ENCODE measurements at regions not wholly inside any gene's neighbourhood (a gene's known extent, or its start where the extent isn't known, plus 50 kb on each side); places are given as distances from the start of the nearest gene placed in this dataset.

DNA sequence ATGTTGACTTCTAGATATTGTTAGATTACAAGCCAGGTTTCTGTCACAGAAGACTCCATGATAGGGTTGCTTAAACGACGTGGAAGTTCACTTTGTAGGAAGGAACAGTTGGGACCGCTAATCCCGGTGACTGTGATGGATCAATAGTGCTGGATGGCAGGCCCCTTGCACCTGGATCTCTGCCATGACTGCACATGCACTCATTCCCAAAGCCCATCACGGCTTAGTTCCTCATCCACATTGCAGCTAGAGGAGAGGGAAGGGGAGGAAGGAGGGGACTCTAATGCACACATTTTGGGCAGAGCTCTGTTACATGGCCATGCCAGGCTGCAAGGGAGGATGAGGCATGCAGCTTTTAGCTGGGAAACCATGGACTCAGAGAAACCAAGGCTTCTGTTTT, 773.7 kb upstream of the RAB6C start:
- Histone ChIP-seq H3K36me3 (ENCODE audit: insufficient read depth in 1 of 2, low read depth in 1 of 2) (no peaks in the 10 kb centered on the region), H3K9me3 (no peaks in the 10 kb centered on the region), H3K4me1 (no peaks in the 10 kb centered on the region), H3K27ac (no peak overlapping the region), H3K4me3 (no peak overlapping the region), H3K27me3 (ENCODE audit: insufficient read depth in 3 of 3, low read length in 2 of 3) (no peaks in the 10 kb centered on the region)
- TF ChIP-seq, protein P1, sequence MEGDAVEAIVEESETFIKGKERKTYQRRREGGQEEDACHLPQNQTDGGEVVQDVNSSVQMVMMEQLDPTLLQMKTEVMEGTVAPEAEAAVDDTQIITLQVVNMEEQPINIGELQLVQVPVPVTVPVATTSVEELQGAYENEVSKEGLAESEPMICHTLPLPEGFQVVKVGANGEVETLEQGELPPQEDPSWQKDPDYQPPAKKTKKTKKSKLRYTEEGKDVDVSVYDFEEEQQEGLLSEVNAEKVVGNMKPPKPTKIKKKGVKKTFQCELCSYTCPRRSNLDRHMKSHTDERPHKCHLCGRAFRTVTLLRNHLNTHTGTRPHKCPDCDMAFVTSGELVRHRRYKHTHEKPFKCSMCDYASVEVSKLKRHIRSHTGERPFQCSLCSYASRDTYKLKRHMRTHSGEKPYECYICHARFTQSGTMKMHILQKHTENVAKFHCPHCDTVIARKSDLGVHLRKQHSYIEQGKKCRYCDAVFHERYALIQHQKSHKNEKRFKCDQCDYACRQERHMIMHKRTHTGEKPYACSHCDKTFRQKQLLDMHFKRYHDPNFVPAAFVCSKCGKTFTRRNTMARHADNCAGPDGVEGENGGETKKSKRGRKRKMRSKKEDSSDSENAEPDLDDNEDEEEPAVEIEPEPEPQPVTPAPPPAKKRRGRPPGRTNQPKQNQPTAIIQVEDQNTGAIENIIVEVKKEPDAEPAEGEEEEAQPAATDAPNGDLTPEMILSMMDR (IDR thresholded peaks at IDR 0.05) = no peak
- no peak for DNase-seq
- ATAC-seq = no peak
- 35 to 46% (median 41%) methylated on average over 5 of the region's 5 CpGs for WGBS, 3 donors
- intact Hi-C loops (cut with DNase I) = no loop called here

DNA sequence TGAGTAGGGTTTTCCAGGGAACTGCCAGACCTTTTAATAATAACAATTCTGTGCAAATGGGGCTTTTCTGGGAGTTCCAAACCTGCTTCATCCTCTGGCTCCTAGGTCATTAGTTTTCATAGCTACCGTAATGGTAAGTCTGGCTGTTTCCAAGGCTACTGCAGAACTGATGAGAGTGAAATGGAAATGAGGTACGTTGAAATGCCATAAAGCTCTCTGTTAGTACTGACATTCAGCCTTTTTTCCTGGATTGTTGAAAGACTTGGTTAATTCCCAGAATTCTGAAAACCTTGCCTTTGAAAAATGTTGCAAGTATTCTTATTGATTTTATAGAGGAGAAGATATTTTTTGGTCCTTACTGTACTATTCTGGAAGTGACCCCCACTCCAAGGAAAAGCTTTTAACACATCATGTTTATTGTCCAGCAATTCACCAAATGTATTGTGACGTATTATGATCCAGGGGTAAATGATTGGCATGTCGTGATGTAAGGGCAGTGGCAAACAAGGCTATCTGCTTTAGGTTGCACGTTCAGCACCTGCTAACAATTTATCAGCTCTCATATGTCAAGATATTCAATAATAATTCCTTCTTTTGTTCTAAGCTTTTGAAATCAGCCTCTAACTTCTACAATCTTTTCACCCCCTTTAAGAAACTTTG, 767.0 kb upstream of the RAB6C start:
- 63 to 73% (median 69%) methylated on average over 5 of the region's 5 CpGs for WGBS, 3 donors
- no peaks in the 10 kb centered on the region for H3K27me3 ChIP-seq (ENCODE audit: insufficient read depth in 3 of 3, low read length in 2 of 3)
- intact Hi-C loops (cut with DNase I) = no loop called here
- DNase-seq = no peak
- no peak for ATAC-seq
- H3K27ac ChIP-seq = no peak overlapping the region
- H3K9me3 ChIP-seq = no peaks in the 10 kb centered on the region
- no peak overlapping the region for H3K4me3 ChIP-seq
- no peaks in the 10 kb centered on the region for H3K36me3 ChIP-seq (ENCODE audit: insufficient read depth in 1 of 2, low read depth in 1 of 2)
- H3K4me1 ChIP-seq = no peaks in the 10 kb centered on the region
- TF ChIP-seq, protein P1 (IDR thresholded peaks at IDR 0.05) = no peak

DNA sequence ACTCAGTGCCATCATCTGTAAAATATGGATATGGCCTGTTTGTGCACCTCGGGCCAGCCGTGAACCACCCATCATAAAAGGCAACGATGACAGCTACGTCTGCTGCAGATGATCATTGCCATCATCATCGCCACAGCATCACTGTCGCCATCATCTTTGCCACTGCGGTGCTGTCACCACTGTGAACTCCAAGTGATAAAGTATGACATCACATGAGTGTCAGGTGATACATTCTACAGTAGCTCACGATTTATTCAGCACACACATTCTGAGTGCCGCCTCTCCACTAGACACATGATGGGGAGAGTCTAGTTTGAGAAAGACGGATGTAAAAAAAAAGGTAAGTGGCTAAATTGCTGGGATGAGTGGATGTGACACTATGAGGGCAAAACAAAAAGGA, 755.4 kb upstream of the RAB6C start:
- no peaks in the 10 kb centered on the region for H3K36me3 ChIP-seq (ENCODE audit: insufficient read depth in 1 of 2, low read depth in 1 of 2)
- no peak overlapping the region for H3K4me3 ChIP-seq
- no peaks in the 10 kb centered on the region for H3K27me3 ChIP-seq (ENCODE audit: insufficient read depth in 3 of 3, low read length in 2 of 3)
- WGBS, 3 donors = 83 to 94% (median 86%) methylated on average over 10 of the region's 10 CpGs
- DNase-seq (no peak), ATAC-seq (no peak)
- intact Hi-C loops (cut with DNase I) = no loop called here
- no peaks in the 10 kb centered on the region for H3K4me1 ChIP-seq
- no peak overlapping the region for H3K27ac ChIP-seq
- TF ChIP-seq, protein P1 (IDR thresholded peaks at IDR 0.05) = no peak
- no peaks in the 10 kb centered on the region for H3K9me3 ChIP-seq

DNA sequence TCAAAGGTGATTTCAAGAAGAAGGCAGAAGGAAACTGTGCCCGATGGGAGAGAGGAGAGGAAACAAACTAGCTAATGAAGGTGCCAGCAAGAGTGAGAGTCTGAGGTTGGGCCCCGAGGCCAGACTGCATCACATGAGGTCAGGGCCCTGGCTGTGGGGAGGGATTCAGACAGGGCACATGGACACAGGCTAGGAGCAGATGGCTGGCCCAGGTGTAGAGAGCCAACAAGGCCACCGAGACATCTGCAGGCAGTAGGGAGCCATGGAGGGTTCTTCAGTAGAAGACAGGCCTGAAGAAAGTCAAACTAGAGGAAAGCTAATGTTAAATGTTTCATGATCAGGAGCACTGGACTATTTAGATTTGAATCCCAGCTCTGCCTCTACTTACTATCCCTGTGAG, 755.0 kb upstream of the RAB6C start:
- TF ChIP-seq, protein P1 (IDR thresholded peaks at IDR 0.05) = no peak
- H3K9me3 ChIP-seq = no peaks in the 10 kb centered on the region
- H3K4me3 ChIP-seq = no peak overlapping the region
- no peak for DNase-seq
- intact Hi-C loops (cut with DNase I) = no loop called here
- no peak overlapping the region for H3K27ac ChIP-seq
- H3K27me3 ChIP-seq (ENCODE audit: insufficient read depth in 3 of 3, low read length in 2 of 3) = no peaks in the 10 kb centered on the region
- 78 to 93% (median 85%) methylated on average over 3 of the region's 3 CpGs for WGBS, 3 donors
- H3K4me1 ChIP-seq = no peaks in the 10 kb centered on the region
- no peak for ATAC-seq
- no peaks in the 10 kb centered on the region for H3K36me3 ChIP-seq (ENCODE audit: insufficient read depth in 1 of 2, low read depth in 1 of 2)

DNA sequence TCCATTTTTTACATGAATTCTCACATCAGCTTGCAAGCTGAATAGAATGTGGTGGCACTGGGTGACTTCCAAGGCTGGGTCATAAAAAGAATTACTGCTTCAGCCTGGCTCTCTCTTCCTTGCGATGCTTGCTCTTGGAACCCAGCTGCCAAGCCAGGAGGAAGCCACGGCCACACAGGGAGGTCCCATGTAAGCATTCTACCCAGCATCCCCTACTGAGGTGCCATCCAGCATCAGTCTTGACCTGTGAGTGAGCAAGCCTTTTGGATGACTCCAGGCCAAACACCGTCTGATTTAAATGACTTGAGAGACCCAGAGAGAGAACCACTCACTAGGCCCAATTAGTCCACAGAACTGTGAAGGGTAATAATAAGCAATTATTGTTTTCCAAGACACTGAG, 750.3 kb upstream of the RAB6C start:
- H3K27ac ChIP-seq = no peak overlapping the region
- DNase-seq (no peak), ATAC-seq (no peak)
- intact Hi-C loops (cut with DNase I) = no loop called here
- H3K27me3 ChIP-seq (ENCODE audit: insufficient read depth in 3 of 3, low read length in 2 of 3) = no peaks in the 10 kb centered on the region
- H3K4me1 ChIP-seq = no peaks in the 10 kb centered on the region
- no peak overlapping the region for H3K4me3 ChIP-seq
- TF ChIP-seq, protein P1 (IDR thresholded peaks at IDR 0.05) = no peak
- no peaks in the 10 kb centered on the region for H3K36me3 ChIP-seq (ENCODE audit: insufficient read depth in 1 of 2, low read depth in 1 of 2)
- WGBS, 3 donors = 56 to 79% (median 60%) methylated on average over 3 of the region's 3 CpGs
- no peaks in the 10 kb centered on the region for H3K9me3 ChIP-seq

All from psoas muscle (tissue), 7 donors.